GM21737 (cell line): ENCODE measurements at regions not wholly inside any gene's neighbourhood (a gene's known extent, or its start where the extent isn't known, plus 50 kb on each side); places are given as distances from the start of the nearest gene placed in this dataset.
"Not testable (repeated sequence)": the region's sequence is repeated elsewhere in the genome, so short reads cannot be mapped to it uniquely, and the experiment has no call there.

ENCODE experiments used
- ATAC-seq: cut with Tn5 transposase; IDR thresholded peaks from one replicate; pipeline ENCODE4 v1.9.1; 2021; ENCODE audit warnings: mild to moderate bottlenecking, moderate library complexity; ENCODE audit not compliant: unreplicated experiment

GRCh38 chr10:117601716-117602115, 59.2 kb downstream of the EMX2 start:
- no peak for ATAC-seq

DNA sequence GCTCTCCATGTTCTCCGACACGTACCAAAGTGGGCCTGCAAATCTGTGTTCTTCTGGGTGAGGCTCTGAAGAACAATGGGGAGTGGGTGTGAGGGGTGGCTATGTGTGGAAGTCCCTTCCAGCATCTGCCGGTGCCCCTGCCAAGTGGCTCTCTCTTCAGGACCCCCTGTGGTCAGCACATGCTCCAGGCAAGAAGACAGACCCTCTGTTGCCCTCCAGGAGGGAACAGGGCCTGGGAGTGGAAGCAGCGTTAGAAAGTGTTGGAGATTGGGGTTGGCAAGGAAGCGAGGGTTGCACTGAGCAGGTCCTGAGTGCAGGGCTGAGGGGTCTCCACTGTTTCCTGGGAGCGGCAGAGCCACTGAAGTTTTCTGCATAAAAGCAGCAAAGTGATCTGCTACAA, 60.5 kb downstream of the EMX2 start:
- no peak for ATAC-seq

DNA sequence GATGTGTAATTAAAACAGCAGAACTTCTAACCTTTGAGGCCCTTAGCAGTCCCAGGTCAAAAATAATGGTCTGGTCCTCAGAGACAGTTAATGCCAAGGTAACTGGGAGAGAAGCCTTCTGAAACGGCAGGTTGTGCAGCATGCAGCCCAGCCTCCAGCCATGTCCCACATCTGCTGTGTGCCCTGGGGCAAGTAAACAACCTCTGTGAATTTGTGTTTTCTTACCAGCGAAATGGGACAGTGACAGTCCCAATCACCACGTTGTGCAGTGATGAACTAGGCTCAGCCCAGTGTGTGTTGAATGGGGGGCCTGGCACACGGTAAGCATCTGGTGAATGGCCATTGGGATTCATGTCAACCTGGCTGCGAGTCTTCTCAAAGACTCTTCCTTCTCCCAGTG, 61.2 kb downstream of the EMX2 start:
- ATAC-seq, result no peak

GRCh38 chr10:117609095-117609795, 66.7 kb downstream of the EMX2 start:
- ATAC-seq, result no peak

DNA sequence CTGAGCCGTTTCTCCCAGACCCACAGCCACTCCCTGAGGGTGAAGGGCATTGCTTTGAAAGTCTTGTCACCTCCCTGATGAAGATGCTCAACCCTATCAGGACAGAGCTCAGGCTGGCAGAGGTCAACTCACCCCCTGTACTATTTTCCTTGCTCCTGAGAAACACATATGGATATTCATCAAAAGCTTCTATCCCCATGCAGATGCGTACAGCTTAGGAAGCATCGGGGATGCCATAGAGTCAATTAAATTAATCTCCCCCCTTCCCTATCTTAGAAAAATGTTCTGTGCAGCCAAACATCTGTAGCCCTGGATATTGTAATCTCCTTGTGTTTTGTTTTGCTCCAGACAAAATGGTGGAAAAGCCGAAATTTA, 67.2 kb downstream of the EMX2 start:
- no peak for ATAC-seq

DNA sequence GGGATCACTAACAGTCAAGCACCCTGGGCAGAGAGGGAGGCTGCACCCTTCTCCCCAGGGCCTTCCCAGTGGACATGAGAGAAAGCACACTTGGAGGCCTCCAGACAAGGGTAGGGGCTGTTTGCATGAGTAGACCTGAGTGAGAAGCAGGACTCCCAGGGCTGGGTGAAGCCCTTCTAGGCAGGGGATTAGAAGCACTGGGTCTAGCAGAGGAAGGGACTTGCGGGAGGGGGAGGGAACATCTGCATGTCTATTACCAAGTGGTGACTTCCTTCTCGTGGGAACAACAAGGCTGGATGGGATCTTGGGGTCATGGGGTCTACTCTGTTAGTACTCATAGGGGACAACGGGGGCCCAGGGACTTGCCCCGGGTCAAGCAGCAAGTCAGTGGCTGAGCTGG, 67.8 kb downstream of the EMX2 start:
- no peak for ATAC-seq

GRCh38 chr10:117612113-117612512, 69.6 kb downstream of the EMX2 start:
- no peak for ATAC-seq

DNA sequence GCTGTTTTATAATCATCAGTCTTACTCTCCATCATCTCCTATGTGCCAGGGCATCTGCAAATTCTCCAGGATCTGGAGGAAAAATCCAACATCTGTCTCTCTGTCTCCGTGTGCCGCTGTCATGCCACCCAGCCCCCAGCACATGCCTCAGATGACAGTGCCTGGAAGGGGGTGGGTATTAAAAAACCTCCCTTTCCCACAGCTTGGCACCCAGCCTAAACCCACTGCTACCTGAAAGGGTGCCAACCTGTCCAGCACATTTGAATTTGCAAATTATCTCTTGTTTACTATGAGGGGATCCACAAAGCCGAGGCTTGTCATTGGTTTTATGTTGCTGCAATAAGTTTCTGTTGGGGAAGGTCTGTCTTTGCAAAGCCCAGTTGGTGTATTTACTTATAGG, 73.1 kb downstream of the EMX2 start:
- no peak for ATAC-seq

GRCh38 chr10:117616179-117616578, 73.6 kb downstream of the EMX2 start:
- no peak for ATAC-seq

DNA sequence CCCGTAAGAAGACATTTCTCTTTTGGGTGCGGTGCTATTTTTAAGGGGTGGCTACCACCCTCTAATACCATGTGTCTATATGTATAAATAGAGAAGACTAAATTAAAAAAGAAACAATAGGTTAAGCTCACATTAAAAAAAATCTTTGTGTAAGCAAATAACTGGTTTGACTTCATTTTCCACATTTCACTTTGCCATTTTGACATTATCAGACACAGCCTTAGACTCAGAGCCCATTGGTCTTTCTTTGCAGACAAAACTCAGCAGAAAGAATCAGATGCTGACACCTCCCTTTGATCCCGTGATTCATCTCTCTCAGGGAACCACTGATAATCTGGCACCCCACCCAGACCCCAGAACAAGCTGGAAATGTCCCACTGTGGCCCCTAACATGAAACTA, 74.5 kb downstream of the EMX2 start:
- ATAC-seq, result no peak

GRCh38 chr10:117617659-117618058, 75.1 kb downstream of the EMX2 start:
- ATAC-seq, result no peak

DNA sequence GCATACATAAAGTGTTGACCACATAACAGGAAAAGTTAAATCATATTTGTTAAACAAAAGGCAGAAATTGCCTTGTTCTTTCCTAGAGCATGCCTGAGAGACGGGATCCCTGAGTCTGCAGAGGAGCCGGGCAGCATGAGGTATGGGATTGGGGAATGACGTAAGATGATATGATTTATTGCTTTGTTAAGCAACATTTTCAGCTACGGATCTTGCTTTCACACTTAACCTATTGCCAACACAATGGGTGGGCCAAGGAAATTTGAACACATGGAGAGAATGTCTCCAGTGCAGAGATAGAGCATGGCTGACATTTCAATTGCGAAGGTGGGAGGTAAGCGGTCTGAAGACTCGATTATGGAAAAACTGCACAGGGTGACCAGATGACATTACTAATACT, 76.7 kb downstream of the EMX2 start:
- no peak for ATAC-seq

- no peak for ATAC-seq
Measured at GRCh38 chr10:117619707-117620405, 77.3 kb downstream of the EMX2 start.

- ATAC-seq, result no peak
Measured at GRCh38 chr10:117621196-117621595, 78.7 kb downstream of the EMX2 start.

DNA sequence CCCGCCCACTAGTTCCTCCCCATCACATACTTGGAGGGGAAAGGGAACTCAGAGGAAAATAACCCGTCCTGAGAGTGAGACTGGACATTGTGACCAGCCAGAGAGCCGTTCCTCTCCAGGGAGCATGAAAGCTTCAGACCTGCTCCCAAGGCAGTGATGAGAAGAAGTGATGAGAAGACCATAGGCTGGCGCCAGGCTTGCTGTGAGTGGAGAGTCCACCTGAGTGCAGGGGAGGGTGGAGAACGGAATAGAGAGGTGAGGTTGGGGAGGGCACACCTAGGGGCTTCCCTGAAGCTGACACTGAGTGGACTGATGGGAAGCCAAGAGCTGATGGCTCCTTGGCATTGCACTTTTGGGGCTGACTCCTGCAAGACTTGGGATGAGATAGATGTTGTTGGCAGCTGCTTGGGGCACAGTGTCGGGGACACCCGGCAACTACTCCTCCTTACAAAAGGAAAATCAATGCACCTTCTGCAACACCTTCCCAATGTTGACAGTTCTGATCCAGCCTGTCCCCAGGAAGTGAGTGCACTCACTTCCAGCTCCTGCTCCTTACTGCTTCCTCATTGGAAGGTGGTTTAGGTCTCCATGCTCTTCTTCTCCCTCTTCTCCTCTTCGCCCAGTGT, 79.4 kb downstream of the EMX2 start:
- no peak for ATAC-seq

- no peak for ATAC-seq
Measured at GRCh38 chr10:117622471-117623184, 80.1 kb downstream of the EMX2 start.

DNA sequence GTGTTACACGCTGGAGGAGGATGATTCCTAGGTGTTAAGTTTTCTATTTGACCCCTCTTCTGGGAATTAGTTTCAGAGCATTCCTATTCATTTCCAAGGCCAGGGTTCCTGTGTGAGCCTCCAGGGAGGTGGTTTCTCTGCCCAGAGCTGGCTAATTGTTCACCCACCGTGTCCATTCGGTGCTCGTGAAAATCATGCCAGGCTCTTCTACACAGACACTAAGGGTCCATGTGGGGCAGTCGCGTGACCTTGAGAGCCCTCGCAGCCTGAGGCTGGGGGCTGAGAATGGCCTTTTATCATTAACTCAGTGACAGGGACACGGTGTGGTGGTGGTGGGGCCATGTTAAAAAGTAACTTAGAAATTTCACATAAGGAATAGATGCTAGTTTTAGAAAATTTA, 83.7 kb downstream of the EMX2 start:
- no peak for ATAC-seq

GRCh38 chr10:117627561-117627960, 85.0 kb downstream of the EMX2 start:
- ATAC-seq, result no peak

DNA sequence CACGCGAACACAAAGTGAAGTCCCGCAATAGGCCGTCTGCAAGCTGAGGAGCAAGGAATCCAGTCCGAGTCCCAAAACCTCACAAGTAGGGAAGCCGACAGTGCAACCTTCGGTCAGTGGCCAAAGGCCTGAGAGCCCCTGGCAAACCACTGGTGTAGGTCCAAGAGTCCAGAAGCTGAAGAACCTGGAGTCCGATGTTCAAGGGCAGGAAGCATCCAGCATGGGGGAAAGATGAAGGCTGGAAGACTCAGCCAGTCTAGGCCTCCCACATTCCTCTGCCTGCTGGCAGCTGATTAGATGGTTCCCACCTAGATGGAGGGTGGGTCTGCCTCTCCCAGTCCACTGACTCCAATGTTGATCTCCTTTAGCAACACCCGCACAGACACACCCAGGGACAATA, 87.2 kb downstream of the EMX2 start:
- not testable (repeated sequence) for ATAC-seq

DNA sequence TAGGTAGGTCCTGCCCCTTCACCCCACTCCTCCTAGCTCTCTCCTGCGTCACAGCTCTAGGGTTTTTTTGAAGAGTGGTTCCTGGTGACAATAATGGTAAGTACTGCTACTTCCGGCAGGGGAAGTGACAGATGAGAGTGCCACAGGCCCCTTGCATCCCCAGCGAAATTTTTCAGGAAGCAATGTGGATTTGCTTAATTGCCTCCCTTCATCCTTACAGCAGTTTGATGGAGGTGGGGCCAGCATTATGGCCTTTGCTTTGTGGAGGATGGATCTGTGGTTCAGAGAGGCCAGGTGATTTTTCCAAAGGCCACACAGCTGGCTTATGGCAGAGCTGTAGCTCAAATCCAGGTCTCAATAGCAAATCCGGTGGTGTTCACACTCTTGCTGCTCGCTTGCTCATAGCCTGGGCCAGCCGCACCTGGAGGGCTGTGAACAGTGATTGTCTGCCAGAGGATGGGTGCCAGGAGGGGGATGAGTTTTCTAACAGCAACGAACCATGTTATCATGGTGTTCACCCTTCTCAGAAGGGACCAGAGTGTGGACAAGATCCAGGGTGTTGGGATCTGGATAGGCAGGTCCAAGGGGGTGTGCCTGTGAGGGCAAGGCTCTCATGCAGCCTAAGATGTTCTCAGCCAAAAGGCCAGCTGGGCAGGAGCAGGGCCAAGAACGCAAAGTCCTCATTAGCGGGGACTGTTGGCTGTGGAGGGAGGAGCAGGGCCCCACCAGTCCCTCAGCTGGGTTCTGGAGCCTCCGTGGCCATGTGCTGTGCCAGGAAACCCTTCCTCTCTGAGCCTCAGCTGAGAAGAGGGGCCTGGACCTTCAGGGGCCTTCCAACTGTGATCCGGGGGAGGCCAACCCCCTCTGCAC, 89.0 kb downstream of the EMX2 start:
- ATAC-seq, result no peak

DNA sequence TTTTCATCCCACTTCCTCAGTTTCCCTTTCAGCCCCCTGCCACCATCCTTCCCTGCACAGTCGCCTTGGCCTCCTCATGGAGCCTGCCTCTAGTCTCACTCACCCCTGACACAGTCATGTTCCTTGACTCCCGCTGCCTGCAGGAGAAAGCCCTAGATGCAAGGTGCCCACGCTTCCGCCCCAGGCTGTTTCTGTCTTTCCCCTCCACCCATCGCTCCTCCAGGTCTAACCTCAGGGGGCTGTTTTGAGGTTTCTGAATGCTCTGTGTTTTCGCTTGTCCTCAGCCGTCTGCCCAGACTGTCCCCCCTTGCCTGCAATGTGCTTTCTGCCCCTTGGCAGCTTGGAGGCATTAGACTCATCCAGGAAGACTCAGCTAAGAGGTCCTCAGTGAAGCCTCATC, 89.9 kb downstream of the EMX2 start:
- ATAC-seq, result no peak
